ENCODE measurements at regions not wholly inside any gene's neighbourhood (a gene's known extent, or its start where the extent isn't known, plus 50 kb on each side); places are given as distances from the start of the nearest gene placed in this dataset.

GRCh38 chr10:131843089-131843595 lies 57.7 kb upstream of the PPP2R2D start (continued):
- no peak for TF ChIP-seq AKNA (CRISPR knock-in tag; IDR thresholded peaks at IDR 0.05; ENCODE audit: borderline replicate concordance)
- TF ChIP-seq TSC22D2 (CRISPR knock-in tag; IDR thresholded peaks at IDR 0.05; ENCODE audit: borderline replicate concordance) = no peak
- no peak for TF ChIP-seq ZNF17 (CRISPR knock-in tag; IDR thresholded peaks at IDR 0.05)
- no peak for TF ChIP-seq TBP (CRISPR knock-in tag; IDR thresholded peaks at IDR 0.05)
- TF ChIP-seq SMAD1 (CRISPR knock-in tag; IDR thresholded peaks at IDR 0.05; ENCODE audit: borderline replicate concordance, low read depth) = no peak
- no peak for TF ChIP-seq HNRNPL (IDR thresholded peaks at IDR 0.05; ENCODE audit: low read depth, low read length)

GRCh38 chr10:131843881-131844284 lies 56.9 kb upstream of the PPP2R2D start:
- Histone ChIP-seq H3K4me3 (replicated peaks in 1 of 3; ENCODE audit: insufficient read depth in 1 of 3, low read depth in 2 of 3, low read length in 3 of 3) (no peak overlapping the region), H3K4me1 (ENCODE audit: insufficient read depth, low read length) (no peaks in the 10 kb centered on the region), H3K4me2 (ENCODE audit: low read depth, low read length) (no peak overlapping the region), H2AFZ (ENCODE audit: low read length) (no peak overlapping the region), H4K20me1 (ENCODE audit: insufficient read depth, low read length) (no peaks in the 10 kb centered on the region), H3K9me3 (ENCODE audit: low read length) (no peaks in the 10 kb centered on the region), H3K27ac (ENCODE audit: extremely low read length, insufficient read depth, low read length) (no peak overlapping the region), H3K36me3 (replicated peaks in 1 of 2; ENCODE audit: control insufficient read depth in 1 of 2, insufficient read depth in 2 of 2, low read length in 2 of 2) (no peaks in the 10 kb centered on the region), H3K9ac (ENCODE audit: insufficient read depth, low read depth, low read length) (no peak overlapping the region), H3K27me3 (ENCODE audit: control insufficient read depth in 1 of 2, insufficient read depth in 2 of 2, low read length in 2 of 2) (peaks cover 5 to 63% of the 10 kb centered on the region in 2 experiments; a peak in 4 of 5 replicates), H3K79me2 (ENCODE audit: insufficient read depth, low read length) (no peaks in the 10 kb centered on the region)
- 28% methylated on average over 6 of the region's 16 CpGs for WGBS (ENCODE audit: low lambda C conversion rate)
- CTCF ChIA-PET (ENCODE audit: low intra/inter-chr PET ratio, low total read pairs) = no interaction called here
- no TSS peak for BruUV-seq (replicated peaks)
- no peak for ATAC-seq
- in situ Hi-C loops (cut with HindIII; ENCODE audit: extremely low pct_ligation_motif_present, low pct_unique_long_range_greater_than_20kb) (no loop called here), intact Hi-C loops (cut with micrococcal nuclease; ENCODE audit: unreplicated experiment) (no loop called here)
- no peak for FAIRE-seq
- DNase-seq (ENCODE audit: low spot score) = no peak
- POLR2A ChIA-PET = no interaction called here
- no peak for TF ChIP-seq ELK4 (CRISPR knock-in tag; IDR thresholded peaks at IDR 0.05; ENCODE audit: borderline replicate concordance)
- TF ChIP-seq SALL2 (CRISPR knock-in tag; IDR thresholded peaks at IDR 0.05) = no peak
- TF ChIP-seq GFI1 (CRISPR knock-in tag; IDR thresholded peaks at IDR 0.05; ENCODE audit: borderline replicate concordance) = no peak
- no peak for TF ChIP-seq ZNF446 (CRISPR knock-in tag; IDR thresholded peaks at IDR 0.05)
- TF ChIP-seq ARNT (IDR thresholded peaks at IDR 0.05) = no peak
- TF ChIP-seq ZNF792 (CRISPR knock-in tag; IDR thresholded peaks at IDR 0.05) = no peak
- TF ChIP-seq KLF16 (CRISPR knock-in tag; IDR thresholded peaks at IDR 0.05) = no peak
- no peak for TF ChIP-seq ZNF749 (CRISPR knock-in tag; IDR thresholded peaks at IDR 0.05; ENCODE audit: borderline replicate concordance)
- no peak for TF ChIP-seq SP2 (CRISPR knock-in tag; IDR thresholded peaks at IDR 0.05)
- TF ChIP-seq ARNT2 (CRISPR knock-in tag; IDR thresholded peaks at IDR 0.05; ENCODE audit: low read depth) = no peak
- no peak for TF ChIP-seq IKZF4 (CRISPR knock-in tag; IDR thresholded peaks at IDR 0.05; ENCODE audit: borderline replicate concordance, low read depth, not compliant biosample characterization)
- TF ChIP-seq ZNF558 (CRISPR knock-in tag; IDR thresholded peaks at IDR 0.05; ENCODE audit: borderline replicate concordance) = no peak
